GM12874 (cell line): ENCODE measurements at regions not wholly inside any gene's neighbourhood (a gene's known extent, or its start where the extent isn't known, plus 50 kb on each side); places are given as distances from the start of the nearest gene placed in this dataset.

Experiments
- TF ChIP-seq, protein P1 (sequence below): IDR thresholded peaks from 2 replicates; pipeline ENCODE4 v1.5.1; 2011; ENCODE audit warnings: low read depth, mild to moderate bottlenecking, control low read depth, low read length, moderate library complexity; ENCODE audit not compliant: insufficient read depth

DNA sequence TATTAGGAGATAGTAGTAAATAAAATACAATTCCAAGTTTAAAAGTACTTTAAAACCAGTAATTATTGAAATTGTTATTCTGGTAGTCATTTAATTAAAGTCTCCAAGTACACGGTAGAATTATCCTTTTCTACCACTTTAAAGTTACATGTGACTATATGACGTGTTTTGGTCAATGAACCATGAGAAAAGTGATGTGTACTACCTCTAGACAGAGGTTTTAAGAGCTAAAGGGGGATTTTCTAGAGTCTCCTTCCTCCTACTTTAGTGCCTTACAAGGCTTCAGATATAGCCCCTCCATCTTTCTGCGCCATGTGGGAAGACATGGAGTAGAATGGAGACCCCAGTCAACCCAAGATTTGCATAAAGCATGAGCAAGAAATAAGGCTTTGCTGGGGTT is 2296.6 kb upstream of the AGA start:
- TF ChIP-seq, protein P1, sequence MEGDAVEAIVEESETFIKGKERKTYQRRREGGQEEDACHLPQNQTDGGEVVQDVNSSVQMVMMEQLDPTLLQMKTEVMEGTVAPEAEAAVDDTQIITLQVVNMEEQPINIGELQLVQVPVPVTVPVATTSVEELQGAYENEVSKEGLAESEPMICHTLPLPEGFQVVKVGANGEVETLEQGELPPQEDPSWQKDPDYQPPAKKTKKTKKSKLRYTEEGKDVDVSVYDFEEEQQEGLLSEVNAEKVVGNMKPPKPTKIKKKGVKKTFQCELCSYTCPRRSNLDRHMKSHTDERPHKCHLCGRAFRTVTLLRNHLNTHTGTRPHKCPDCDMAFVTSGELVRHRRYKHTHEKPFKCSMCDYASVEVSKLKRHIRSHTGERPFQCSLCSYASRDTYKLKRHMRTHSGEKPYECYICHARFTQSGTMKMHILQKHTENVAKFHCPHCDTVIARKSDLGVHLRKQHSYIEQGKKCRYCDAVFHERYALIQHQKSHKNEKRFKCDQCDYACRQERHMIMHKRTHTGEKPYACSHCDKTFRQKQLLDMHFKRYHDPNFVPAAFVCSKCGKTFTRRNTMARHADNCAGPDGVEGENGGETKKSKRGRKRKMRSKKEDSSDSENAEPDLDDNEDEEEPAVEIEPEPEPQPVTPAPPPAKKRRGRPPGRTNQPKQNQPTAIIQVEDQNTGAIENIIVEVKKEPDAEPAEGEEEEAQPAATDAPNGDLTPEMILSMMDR: no peak

DNA sequence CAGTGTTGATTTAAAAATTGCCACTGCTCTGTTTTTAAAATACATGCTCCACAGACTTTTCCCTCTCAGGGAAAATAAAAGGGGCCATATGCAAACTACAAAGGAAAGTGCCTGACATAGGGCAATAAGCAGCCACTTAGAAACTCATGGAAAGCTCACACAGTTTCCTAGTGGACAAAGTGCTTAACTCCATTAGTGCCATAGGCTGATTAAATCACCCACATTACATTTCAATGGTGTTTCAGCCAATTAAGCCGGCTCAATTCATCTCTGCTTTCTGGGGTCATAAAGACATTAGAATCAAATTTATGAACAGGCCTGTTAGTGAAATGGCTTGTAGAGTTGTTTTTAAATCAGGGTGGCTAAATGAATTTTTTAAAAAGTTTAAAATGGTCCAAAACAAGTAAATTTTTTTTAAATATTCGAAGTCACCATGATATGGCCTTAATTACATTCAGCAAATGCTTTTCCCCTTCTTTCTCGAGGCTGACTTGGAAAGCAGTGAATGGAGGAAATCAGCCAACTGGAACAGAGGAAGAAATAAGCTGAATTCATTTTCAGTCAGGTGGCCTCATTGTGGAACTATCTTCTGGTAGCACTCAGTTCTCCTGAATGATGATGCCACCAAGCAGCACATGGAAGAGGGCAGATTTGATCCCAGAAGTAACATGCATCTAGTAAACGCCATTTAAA is 2305.1 kb upstream of the AGA start:
- TF ChIP-seq, protein P1: no peak

DNA sequence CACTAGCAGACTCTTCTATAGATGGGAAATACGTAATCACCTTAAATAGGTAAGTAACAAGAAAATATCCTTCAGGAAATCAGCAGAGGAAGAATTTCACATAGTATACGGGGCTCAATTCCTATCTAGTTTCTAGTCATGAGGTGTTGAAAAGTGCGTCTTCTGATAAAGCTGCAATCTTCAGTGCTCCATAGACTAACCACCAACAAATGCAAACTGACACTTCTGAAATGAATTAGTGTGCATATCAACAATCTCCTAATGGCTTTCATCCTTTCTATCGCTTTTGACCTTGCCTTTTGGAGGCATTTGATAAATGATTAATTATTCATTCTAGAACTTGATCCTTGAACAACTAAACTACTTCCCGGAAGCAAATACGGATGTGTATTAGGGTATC is 2306.6 kb upstream of the AGA start:
- TF ChIP-seq, protein P1: no peak

DNA sequence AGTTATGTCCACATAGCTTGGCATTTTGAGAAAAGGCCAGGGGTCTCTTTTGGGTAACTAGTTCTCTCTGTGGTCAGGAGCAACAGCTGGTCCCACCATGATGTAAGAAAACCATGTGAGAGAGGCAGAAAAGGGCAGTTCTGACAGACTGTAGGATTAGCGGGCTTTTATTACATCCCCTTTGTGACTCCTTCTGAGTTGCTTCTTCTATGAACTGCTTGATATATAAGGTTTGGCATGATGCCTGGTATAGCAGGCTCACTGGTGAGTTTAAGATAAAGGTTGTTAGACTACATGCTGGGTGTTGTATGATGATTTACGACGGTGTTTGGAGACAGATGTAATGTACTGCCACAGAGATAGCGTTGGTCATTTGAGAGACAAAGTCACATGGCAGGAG is 2308.1 kb upstream of the AGA start:
- TF ChIP-seq, protein P1: no peak

DNA sequence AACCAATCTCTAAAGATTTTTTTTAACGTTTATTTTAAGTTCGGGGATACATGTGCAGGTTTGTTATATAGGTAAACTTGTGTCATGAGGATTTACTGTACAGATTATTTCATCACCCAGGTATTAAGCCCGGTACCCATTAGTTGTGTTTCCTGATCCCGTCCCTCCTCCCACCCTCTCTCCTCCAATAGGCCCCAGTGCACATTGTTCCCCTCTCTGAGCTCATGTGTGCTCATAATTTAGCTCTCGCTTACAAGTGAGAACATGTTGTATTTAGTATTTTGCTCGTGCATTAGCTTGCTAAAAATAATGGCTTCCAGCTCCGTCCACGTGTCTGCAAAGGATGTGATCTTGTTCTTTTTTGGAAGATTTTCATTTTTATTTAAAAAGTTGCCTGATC is 2309.4 kb upstream of the AGA start:
- TF ChIP-seq, protein P1: no peak

DNA sequence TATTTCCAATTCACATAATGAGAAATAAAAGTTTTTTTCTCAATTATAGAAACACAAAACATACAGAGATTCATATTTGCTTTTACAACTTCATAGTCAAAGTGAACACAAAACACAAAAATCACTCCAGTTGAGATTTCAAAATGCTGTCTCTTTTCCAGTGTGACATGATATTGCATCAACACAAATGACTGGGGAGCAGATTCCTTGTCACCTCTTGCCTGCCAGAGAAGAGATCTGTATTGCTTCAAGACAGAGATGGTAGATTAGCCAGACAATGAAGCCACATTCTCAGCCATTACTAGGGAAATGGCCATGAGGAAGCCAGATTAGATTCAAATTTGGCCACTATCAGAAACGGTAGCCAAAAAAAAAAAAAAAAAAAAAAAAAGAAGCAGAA is 2313.1 kb upstream of the AGA start:
- TF ChIP-seq, protein P1: no peak

DNA sequence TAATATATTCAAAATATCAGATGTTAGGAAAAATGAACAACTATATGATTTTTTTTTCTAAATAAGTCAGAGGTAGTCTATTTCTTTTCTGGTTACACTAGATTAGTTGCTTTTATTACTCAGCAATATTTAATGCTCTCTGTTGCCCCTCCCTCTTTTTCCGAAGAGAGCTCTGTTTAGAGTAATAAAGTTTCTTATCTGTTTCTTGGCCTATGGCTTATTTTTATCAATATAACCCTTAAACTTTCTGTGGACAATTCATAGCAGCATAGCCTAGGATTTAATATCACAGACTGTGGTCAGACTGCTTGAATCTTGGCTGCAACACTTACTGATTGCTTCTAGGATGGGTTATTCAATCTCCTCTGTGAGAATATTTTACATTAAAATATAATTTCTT is 2315.4 kb upstream of the AGA start:
- TF ChIP-seq, protein P1: no peak

DNA sequence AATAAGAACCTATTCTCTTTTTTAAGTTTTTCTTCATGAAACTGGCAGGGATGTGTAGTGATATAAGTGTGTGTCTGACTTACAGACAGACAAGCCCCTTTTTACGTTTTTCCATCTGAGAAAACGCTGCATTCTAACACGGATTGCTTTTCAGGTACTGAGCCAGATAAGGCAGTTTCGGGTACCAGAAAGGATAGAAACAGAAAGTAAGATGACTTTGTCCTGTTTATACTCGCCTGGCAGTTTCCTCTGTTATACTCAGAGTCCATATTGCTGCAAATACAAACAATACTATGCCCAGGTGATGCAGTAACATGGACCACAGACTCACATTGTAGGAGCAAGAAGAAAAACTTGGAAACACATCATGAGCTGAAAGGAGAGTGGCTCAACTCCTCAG is 2320.6 kb upstream of the AGA start:
- TF ChIP-seq, protein P1: no peak
